Eye (tissue), 1 donor: ENCODE measurements at regions not wholly inside any gene's neighbourhood (a gene's known extent, or its start where the extent isn't known, plus 50 kb on each side); places are given as distances from the start of the nearest gene placed in this dataset.

Experiments used
- DNase-seq: peaks from one replicate; pipeline ENCODE4 v3.0.0-alpha.2; 2015

- DNase-seq: no peak
Observed at GRCh38 chr6:147043994-147044477, 160.2 kb upstream of the STXBP5 start.

- DNase-seq: no peak
Observed at GRCh38 chr6:147046141-147046877, 157.9 kb upstream of the STXBP5 start.

DNA sequence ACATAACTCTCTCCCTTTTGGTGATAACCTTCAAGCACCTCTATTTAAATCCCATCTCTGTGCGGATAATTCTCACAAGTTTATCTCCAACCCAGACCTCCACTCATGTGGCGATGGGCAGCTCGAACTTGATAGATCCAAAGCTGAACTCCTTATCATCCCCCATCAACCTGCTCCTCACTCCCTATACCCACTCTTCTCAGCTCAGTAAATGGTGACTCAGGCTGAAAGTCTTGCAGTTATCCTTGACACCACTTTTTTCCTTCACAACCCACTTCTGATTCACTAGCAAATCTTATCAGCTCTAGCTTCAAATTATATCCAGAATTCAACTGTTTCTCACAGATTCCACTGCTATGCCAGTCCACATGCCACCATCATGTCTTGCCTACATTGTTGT is 155.3 kb upstream of the STXBP5 start:
- no peak for DNase-seq

DNA sequence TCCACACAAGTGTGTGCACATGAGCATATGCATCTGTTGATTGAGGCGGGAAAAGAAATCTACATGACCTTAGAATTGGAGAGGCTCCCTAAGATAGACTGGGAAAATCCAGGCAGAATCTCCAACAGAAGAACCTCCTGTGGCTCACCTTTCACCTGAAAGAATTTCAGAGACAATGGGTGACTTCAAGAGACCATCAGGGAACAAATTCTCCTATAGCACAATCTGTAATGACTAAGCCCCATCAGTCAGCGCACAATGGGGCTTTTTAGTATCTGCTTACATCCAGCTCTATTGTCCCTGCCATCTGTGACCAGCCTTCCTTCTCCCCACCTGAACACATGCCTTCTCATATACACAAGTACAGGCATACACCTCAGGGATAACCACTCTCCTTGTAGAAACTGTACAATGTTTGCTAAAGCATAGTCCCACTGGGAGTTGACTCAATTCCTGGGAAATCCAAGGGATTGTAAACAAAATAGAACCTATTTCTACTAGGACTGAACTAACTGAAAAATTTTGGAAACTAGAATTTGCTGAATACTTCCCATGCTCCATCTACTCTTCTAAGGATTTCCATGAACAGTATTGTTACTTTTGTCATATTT is 150.8 kb upstream of the STXBP5 start:
- DNase-seq: no peak

- no peak for DNase-seq
Observed at GRCh38 chr6:147054158-147054557, 150.1 kb upstream of the STXBP5 start.

DNA sequence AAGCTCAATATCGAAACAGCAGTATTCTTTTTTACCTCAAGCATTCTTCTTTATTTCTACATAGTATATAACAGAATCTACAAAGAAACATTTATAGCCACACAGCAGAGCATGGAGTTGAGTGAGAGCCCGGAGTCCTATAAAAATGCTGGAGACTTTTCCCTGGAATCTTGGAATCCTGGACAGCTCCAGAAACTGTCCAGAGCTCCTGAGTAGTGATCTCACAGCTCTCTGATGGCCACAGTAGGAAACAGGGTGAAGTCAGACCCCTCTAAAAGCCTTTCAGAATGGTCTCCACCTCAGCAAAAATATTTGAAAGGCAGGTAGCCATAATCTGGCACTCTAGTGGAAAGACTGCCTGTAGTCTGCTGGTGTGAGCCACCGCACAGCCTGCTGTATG is 149.3 kb upstream of the STXBP5 start:
- DNase-seq: no peak

- DNase-seq: no peak
Observed at GRCh38 chr6:147055821-147056392, 148.3 kb upstream of the STXBP5 start.

- DNase-seq: no peak
Observed at GRCh38 chr6:147057188-147057587, 147.0 kb upstream of the STXBP5 start.

DNA sequence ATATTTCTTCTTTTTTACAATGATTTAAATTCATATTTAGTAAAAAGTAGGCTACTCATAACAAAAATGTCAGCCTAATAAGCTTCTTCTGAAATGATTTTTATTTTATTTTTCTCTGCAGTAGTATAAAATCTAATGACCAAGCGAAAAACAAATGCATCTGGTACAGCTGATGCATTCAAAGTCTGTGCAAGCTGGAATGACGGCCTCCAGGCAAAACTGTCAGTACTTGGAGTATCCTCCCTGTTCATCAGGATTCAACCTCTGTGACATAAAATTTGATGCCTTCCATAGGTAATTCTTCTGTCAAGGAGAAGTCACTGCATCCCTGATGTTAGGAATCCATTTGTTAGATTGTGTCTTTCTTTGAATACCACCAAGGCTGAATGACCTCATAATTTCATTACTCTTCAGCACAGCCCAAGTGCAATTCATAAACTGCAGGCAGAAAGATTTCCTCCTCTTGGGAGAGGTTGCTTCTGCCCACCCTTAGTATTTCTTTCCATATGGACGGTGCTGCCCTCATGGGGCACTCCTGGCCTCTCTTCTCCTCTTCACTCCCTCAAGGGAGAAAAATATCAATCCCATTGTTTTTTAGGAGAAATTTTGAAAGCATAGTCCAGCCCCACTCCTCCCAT is 146.4 kb upstream of the STXBP5 start:
- DNase-seq: no peak

GRCh38 chr6:147058786-147059385 is 145.3 kb upstream of the STXBP5 start:
- no peak for DNase-seq

GRCh38 chr6:147060636-147061035 is 143.6 kb upstream of the STXBP5 start:
- no peak for DNase-seq

DNA sequence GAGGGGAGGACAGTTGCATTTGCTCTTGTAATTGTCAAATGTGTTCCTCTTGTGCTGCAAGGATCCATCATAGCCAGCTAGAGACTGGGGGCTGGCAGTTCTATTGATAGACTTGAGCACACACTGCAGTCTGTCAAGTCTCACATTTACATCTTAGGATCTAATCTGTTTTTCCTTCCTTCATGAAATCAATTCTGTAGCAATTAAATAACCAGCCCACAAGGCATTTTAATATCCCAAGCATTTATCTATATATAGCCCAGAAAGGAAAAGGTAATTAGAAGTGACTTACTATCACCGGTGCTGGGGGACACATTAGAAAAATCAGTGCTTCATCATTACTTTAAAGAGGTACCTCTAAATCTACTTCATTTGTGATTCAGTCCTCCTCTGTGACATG is 143.0 kb upstream of the STXBP5 start:
- DNase-seq: no peak

GRCh38 chr6:147063469-147064031 is 140.7 kb upstream of the STXBP5 start:
- no peak for DNase-seq

DNA sequence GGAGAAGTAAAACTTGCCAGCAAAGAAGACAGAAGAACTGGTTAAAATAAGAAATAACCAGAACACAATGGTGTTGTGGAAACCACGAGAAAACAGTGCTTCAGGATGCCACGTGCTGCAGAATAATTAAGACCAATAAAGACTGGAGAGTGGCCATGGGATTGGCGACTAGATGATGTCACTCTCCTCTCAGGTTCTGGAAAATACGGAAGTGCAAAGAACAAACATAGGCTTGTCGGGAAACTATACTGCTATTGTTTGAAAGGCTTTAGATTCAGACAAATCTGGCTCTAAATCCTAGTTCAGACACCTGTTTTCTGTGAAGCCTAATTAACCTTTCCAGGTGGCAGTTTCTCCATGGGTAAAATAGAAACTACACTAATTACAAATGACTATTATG is 138.4 kb upstream of the STXBP5 start:
- DNase-seq: no peak

DNA sequence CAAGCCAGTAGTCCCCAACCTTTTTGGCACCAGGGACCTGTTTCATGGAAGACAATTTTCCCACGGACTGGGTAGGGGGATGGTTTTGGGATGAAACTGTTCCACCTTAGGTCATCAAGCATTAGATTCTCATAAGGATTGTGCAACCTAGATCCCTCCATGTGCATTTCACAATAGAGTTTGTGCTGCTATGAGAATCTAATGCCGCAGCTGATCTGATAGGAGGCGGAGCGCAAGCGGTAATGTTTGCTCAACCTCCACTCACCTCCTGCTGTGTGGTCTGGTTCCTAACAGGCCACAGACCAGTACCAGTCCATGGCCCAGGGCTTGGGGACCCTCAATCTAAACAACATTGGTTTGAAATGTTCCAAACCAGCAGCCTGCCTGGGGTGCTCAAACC is 137.0 kb upstream of the STXBP5 start:
- no peak for DNase-seq

- DNase-seq: no peak
Observed at GRCh38 chr6:147071776-147072175, 132.4 kb upstream of the STXBP5 start.

DNA sequence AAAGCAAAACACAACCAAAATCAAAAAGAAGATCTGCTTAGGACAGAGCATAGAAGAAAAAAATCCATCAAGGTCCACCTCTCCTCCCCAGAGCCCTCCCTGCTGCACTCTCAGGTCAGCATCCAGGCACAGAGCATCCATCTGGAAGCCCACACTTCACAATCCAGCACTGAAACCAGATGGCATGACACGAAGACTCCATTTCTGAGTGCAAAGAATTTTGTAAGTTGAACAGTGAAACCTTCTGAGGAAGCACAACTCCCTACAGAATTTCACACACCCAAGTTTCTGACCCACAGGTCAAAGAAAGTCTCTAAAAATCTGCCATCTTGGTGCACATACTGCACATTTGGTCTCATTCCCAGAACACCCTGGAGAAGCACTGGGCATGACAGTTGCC is 128.8 kb upstream of the STXBP5 start:
- DNase-seq: no peak

GRCh38 chr6:147077251-147077650 is 127.0 kb upstream of the STXBP5 start:
- no peak for DNase-seq

DNA sequence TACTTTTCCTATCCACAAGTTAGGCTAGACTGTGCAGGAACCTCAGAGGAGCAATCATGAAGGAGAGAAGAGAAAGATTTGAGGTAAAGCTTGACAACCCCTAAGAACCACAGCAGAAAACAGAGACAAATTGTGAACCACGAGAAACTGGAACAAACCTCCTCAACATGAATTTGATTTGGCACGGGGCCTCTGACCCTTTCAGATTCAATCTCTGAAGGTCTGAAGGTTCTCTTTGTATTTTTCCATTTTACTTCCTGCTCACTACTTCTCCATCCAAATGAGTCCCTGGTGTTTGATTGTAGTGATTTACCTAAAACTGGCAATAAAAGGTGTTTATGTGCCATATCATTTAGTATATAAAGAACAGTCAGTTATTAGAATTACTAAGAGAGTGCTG is 126.1 kb upstream of the STXBP5 start:
- DNase-seq: no peak

DNA sequence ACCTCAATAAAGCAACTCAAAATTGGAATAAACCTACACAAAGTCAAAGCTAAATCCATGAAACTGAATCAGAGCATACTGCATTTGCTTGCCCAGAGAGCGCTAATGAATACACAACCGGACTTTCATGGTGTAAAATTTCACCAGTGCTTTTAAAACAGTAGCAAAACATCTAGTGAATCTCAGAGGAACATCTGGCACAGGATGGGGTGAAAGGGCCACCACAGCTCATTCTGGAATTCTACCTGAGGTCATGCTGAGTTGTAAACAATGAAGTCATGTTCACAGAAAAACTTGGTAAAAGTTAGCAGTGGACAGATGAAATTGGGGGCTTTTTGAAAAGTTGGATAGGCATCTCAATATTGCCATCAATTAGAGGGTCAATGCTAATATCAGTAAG is 125.6 kb upstream of the STXBP5 start:
- DNase-seq: no peak

- no peak for DNase-seq
Observed at GRCh38 chr6:147080225-147080624, 124.0 kb upstream of the STXBP5 start.

GRCh38 chr6:147081076-147081609 is 123.1 kb upstream of the STXBP5 start:
- DNase-seq: peak; percentile 75

GRCh38 chr6:147087641-147088040 is 116.6 kb upstream of the STXBP5 start:
- no peak for DNase-seq
